A549 (cell line): ENCODE measurements at regions not wholly inside any gene's neighbourhood (a gene's known extent, or its start where the extent isn't known, plus 50 kb on each side); places are given as distances from the start of the nearest gene placed in this dataset.

ENCODE experiments used
- BCL3 ChIP-seq: fragments of >200 bp; sonication (Bioruptor Twin); formaldehyde crosslinking; IDR thresholded peaks from 3 replicates; pipeline ENCODE4 v1.6.1; 2016
- CTCF ChIP-seq: fragments of >200 bp; sonication (Bioruptor Twin); formaldehyde crosslinking; IDR thresholded peaks from 3 replicates; pipeline ENCODE4 v1.5.1; 2016
- JUN ChIP-seq, 2 experiments: fragments of >200 bp; sonication (Bioruptor Twin); formaldehyde crosslinking; IDR thresholded peaks; 2 replicates in 1 of 2; 3 replicates in 1 of 2; pipeline ENCODE4 v1.6.1; 2016 to 2017
- JUNB ChIP-seq: fragments of >200 bp; sonication (Bioruptor Twin); formaldehyde crosslinking; IDR thresholded peaks from 2 replicates; pipeline ENCODE4 v1.6.1; 2016
- KDM1A ChIP-seq: fragments of 200-600 bp; sonication (generic); IDR thresholded peaks from 2 replicates; pipeline ENCODE4 v1.6.1; 2016; ENCODE audit warnings: low read depth, mild to moderate bottlenecking
- MAX ChIP-seq: IDR thresholded peaks from 2 replicates; pipeline ENCODE4 v1.6.1; 2012
- MAZ ChIP-seq: fragments of 150-350 bp; IDR thresholded peaks from 2 replicates; pipeline ENCODE4 v1.6.1; 2014; ENCODE audit warnings: antibody characterized with exemption, low read depth, low read length, borderline replicate concordance
- POLR2A ChIP-seq: IDR thresholded peaks from 2 replicates; pipeline ENCODE4 v1.6.1; 2012; ENCODE audit warnings: mild to moderate bottlenecking, low read length
- RAD21 ChIP-seq, 2 experiments: fragments of >200 bp in 1 of 2; sonication (Bioruptor Twin) in 1 of 2; formaldehyde crosslinking in 1 of 2; IDR thresholded peaks in 1 of 2; conservative IDR thresholded peaks in 1 of 2; 2 replicates in 1 of 2; 3 replicates in 1 of 2; pipeline ENCODE4 v1.6.1; 2012 to 2018; ENCODE audit warnings: inconsistent platforms in 1 of 2
- RFX5 ChIP-seq: fragments of 450-650 bp; IDR thresholded peaks from 2 replicates; pipeline ENCODE4 v1.7.1; 2014; ENCODE audit warnings: antibody characterized with exemption, mild to moderate bottlenecking, moderate library complexity
- TP53 ChIP-seq: fragments of 250-450 bp; sonication (Bioruptor Pico); IDR thresholded peaks from 2 replicates; pipeline ENCODE4 v1.5.0; 2021; ENCODE audit warnings: mild to moderate bottlenecking, moderate library complexity
- USF2 ChIP-seq: fragments of 450-650 bp; IDR thresholded peaks from 2 replicates; pipeline ENCODE4 v1.6.1; 2014; ENCODE audit warnings: antibody characterized with exemption
- ZC3H11A ChIP-seq: fragments of 450-650 bp; IDR thresholded peaks from 2 replicates; pipeline ENCODE4 v1.6.1; 2014; ENCODE audit warnings: antibody characterized with exemption, mild to moderate bottlenecking

- TF ChIP-seq BCL3 (no peak), POLR2A (no peak), RFX5 (no peak), MAZ (no peak), CTCF (no peak), USF2 (no peak), JUN (IDR thresholded peaks at IDR 0.05) (no peak), MAX (no peak), RAD21 (conservative IDR thresholded peaks at IDR 0.05 in 1 of 2, IDR thresholded peaks at IDR 0.05 in 1 of 2) (no peak), KDM1A (no peak), TP53 (CRISPR knock-in tag) (no peak), ZC3H11A (no peak), JUNB (no peak)
Measured at GRCh38 chr9:111106202-111106601, 67.9 kb upstream of the LPAR1 start.
